SK-N-SH (cell line): ENCODE measurements at regions not wholly inside any gene's neighbourhood (a gene's known extent, or its start where the extent isn't known, plus 50 kb on each side); places are given as distances from the start of the nearest gene placed in this dataset.

Experiments used
- CTCF ChIP-seq: fragments of 200-600 bp; sonication (generic); IDR thresholded peaks from 2 replicates; pipeline ENCODE4 v1.6.1; 2017; ENCODE audit warnings: antibody characterized with exemption, mild to moderate bottlenecking, moderate library complexity
- EP300 ChIP-seq, 2 experiments: IDR thresholded peaks; 2 replicates each; pipeline versions ENCODE4 v1.4.0 to v1.6.1; 2012; ENCODE audit warnings: borderline replicate concordance in 1 of 2, low read depth in 1 of 2, low read length in 1 of 2
- EZH2phosphoT487 ChIP-seq: fragments of 200-600 bp; sonication (generic); IDR thresholded peaks from 2 replicates; pipeline ENCODE4 v1.6.1; 2017; ENCODE audit warnings: low read depth, mixed run types, mild to moderate bottlenecking, antibody characterized with exemption, moderate library complexity, borderline replicate concordance
- PBX3 ChIP-seq: IDR thresholded peaks from 2 replicates; pipeline ENCODE4; 2012
- RXRA ChIP-seq: IDR thresholded peaks from 2 replicates; pipeline ENCODE4 v1.4.0; 2012; ENCODE audit warnings: low read depth, mild to moderate bottlenecking, borderline replicate concordance
- USF2 ChIP-seq: fragments of 150-350 bp; IDR thresholded peaks from 2 replicates; pipeline ENCODE4 v1.6.1; 2017; ENCODE audit warnings: antibody characterized with exemption, low read length, low read depth, borderline replicate concordance

- TF ChIP-seq CTCF (no peak), PBX3 (no peak), EZH2phosphoT487 (no peak), USF2 (no peak), EP300 (IDR thresholded peaks at IDR 0.05; ENCODE audit: borderline replicate concordance in 1 of 2, low read depth in 1 of 2, low read length in 1 of 2) (no peak), RXRA (no peak)
These were observed 413.4 kb downstream of the MN1 start for GRCh38 chr22:27388090-27388600.
